Mucosa of rectum (tissue), 2 donors: ENCODE measurements at regions not wholly inside any gene's neighbourhood (a gene's known extent, or its start where the extent isn't known, plus 50 kb on each side); places are given as distances from the start of the nearest gene placed in this dataset.
"Not testable (repeated sequence)": the region's sequence is repeated elsewhere in the genome, so short reads cannot be mapped to it uniquely, and the experiment has no call there.

ENCODE experiments used
- H3K27ac ChIP-seq, 2 donors: one replicate each; pipeline ENCODE4 v1.7.0; 2013; ENCODE audit warnings: inconsistent platforms in 2 of 2, low read depth in 2 of 2, low read length in 2 of 2
- H3K27me3 ChIP-seq, 2 donors: one replicate each; pipeline ENCODE4 v1.7.0; 2013; ENCODE audit warnings: low read length in 2 of 2; ENCODE audit not compliant: control insufficient read depth in 2 of 2, insufficient read depth in 2 of 2
- H3K36me3 ChIP-seq, 2 donors: one replicate each; pipeline ENCODE4 v1.7.0; 2013; ENCODE audit warnings: low read length in 2 of 2; ENCODE audit not compliant: control insufficient read depth in 2 of 2, insufficient read depth in 2 of 2
- H3K4me1 ChIP-seq, 2 donors: one replicate each; pipeline ENCODE4 v1.7.0; 2013; ENCODE audit warnings: low read length in 2 of 2, mild to moderate bottlenecking in 1 of 2; ENCODE audit not compliant: control insufficient read depth in 2 of 2, insufficient read depth in 2 of 2
- H3K4me3 ChIP-seq, 2 donors: one replicate each; pipeline ENCODE4 v1.7.0; 2013; ENCODE audit warnings: low read length in 2 of 2
- H3K9ac ChIP-seq, 2 donors: one replicate each; pipeline ENCODE4 v1.7.0; 2013; ENCODE audit warnings: low read length in 2 of 2, low read depth in 1 of 2, mild to moderate bottlenecking in 1 of 2
- H3K9me3 ChIP-seq, 2 donors: one replicate each; pipeline ENCODE4 v1.7.0; 2013; ENCODE audit warnings: low read length in 2 of 2; ENCODE audit not compliant: control insufficient read depth in 2 of 2
- donor health status: healthy.
- donor health status: Normal muscosa, but diverticular disease.

DNA sequence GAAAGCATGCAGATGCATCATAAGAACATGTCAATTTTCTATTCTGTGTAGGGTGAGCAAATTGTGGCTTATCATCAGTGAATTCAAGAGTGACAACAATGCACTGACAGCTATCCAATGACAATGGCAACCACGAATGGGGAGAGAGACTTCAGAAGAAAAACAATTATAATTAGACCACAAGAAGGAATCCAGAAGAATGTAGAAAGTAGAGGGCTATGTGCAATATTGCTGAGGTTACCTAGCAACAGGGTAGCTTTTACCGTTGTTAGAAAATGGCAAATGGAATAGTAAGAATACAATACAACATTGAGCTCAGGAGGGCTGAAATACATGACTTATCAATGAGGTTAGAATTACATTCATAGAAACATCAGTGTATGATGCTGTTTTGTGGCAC, 71.1 kb upstream of the SESTD1 start:
- Histone ChIP-seq H3K9me3 (no peaks in the 10 kb centered on the region), H3K4me1 (peaks cover 0 to 3% of the 10 kb centered on the region in 2 donors), H3K36me3 (no peaks in the 10 kb centered on the region), H3K4me3 (no peak overlapping the region), H3K27me3 (peaks cover 0 to 2% of the 10 kb centered on the region in 2 donors), H3K9ac (no peak overlapping the region), H3K27ac (no peak overlapping the region)

GRCh38 chr2:179332903-179333302, 68.3 kb upstream of the SESTD1 start:
- no peaks in the 10 kb centered on the region for H3K36me3 ChIP-seq

DNA sequence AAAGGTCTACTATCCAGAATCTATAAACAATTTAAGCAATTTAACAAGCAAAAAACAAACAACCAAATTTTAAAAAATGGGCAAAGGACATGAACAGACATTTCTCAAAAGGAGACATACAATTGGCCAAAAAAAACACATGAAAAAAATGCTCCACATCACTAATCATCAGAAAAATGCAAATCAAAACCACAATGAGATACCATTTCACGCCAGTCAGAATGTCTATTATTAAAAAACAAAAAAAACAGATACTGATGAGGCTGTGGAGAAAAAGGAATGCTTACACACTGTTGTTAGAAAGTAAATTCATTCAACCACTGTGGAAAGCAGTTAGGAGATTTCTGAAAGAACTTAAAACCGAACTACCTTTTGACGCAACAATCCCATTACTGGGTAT, 66.4 kb upstream of the SESTD1 start:
- Histone ChIP-seq H3K36me3 (no peaks in the 10 kb centered on the region), H3K4me1 (no peaks in the 10 kb centered on the region), H3K27me3 (no peaks in the 10 kb centered on the region), H3K9me3 (no peaks in the 10 kb centered on the region), H3K27ac (no peak overlapping the region), H3K9ac (no peak overlapping the region), H3K4me3 (no peak overlapping the region)

More at GRCh38 chr2:179332903-179333302, 68.3 kb upstream of the SESTD1 start:
- H3K4me3 ChIP-seq = no peak overlapping the region
- no peak overlapping the region for H3K9ac ChIP-seq
- H3K4me1 ChIP-seq = peaks cover 0 to 3% of the 10 kb centered on the region in 2 donors
- H3K27ac ChIP-seq = no peak overlapping the region
- H3K27me3 ChIP-seq = peaks cover 0 to 2% of the 10 kb centered on the region in 2 donors
- no peaks in the 10 kb centered on the region for H3K9me3 ChIP-seq

GRCh38 chr2:179322289-179322688, 57.7 kb upstream of the SESTD1 start:
- no peak overlapping the region for H3K27ac ChIP-seq
- H3K4me1 ChIP-seq = no peaks in the 10 kb centered on the region
- H3K9ac ChIP-seq = no peak overlapping the region
- no peaks in the 10 kb centered on the region for H3K36me3 ChIP-seq
- H3K27me3 ChIP-seq = no peaks in the 10 kb centered on the region
- H3K4me3 ChIP-seq = no peak overlapping the region
- H3K9me3 ChIP-seq = no peaks in the 10 kb centered on the region

DNA sequence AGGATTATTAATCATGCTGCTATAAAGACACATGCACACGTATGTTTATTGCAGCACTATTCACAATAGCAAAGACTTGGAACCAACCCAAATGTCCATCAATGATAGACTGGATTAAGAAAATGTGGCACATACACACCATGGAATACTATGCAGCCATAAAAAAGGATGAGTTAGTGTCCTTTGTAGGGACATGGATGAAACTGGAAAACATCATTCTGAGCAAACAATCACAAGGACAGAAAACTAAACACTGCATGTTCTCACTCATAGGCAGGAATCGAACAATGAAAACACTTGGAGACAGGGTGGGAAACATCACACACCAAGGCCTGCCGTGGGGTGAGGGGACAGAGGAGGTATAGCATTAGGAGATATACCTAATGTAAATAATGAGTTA, 56.4 kb upstream of the SESTD1 start:
- not testable (repeated sequence) for H3K27ac ChIP-seq, H3K9ac ChIP-seq, H3K4me3 ChIP-seq, H3K27me3 ChIP-seq, H3K36me3 ChIP-seq, H3K9me3 ChIP-seq, H3K4me1 ChIP-seq

GRCh38 chr2:179314729-179315128, 50.1 kb upstream of the SESTD1 start:
- not testable (repeated sequence) for H3K27ac ChIP-seq, H3K4me3 ChIP-seq, H3K9ac ChIP-seq, H3K36me3 ChIP-seq, H3K27me3 ChIP-seq, H3K9me3 ChIP-seq, H3K4me1 ChIP-seq
